ENCODE measurements at regions not wholly inside any gene's neighbourhood (a gene's known extent, or its start where the extent isn't known, plus 50 kb on each side); places are given as distances from the start of the nearest gene placed in this dataset.

DNA sequence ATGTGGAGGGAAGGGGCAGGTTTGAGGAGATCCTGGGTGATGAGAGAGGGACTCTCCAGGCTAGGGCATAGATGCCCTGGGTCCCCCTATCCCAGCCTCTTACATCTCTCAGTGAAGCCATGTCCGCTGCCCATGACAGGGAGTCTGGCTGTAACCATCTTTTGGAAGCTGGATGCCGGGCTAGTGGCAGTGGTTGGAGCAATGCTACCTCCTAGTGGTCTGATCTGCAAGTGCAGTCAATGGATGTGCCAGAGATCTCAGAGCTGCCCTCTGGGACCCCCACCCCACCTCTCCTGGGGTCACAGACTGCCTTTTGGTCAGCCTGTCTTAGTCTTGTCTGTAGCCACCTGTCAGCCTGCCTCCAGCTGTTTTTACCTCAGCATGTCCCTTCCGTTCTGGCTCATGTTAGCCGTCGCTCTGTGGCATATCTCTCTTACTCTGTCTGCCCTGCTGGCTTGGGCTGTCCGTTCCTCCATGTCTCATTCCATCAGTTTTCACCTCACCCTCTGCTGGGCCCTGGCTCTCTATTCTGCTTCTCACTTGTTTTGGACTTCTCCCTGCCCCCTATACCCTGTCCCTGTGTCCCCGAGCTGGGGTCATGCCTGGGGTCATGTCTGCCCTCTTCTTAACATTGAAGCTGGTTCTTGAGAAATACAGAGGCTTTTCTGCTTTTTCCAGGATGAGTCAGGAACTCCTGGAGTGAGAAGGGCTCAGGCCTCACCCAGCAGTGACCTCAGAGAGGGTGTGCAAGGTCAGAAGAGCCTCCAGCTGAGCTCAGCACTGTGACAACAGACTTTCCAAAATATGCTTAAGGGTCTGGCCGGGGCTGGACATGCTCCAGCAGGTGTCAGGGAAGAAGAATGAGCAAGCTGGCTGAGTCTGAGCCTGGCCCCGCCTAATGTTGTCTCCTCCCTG, 52.0 kb upstream of the THY1 start:
- peak; percentile 87 for DNase-seq (ENCODE audit: low read depth, low spot score)

DNA sequence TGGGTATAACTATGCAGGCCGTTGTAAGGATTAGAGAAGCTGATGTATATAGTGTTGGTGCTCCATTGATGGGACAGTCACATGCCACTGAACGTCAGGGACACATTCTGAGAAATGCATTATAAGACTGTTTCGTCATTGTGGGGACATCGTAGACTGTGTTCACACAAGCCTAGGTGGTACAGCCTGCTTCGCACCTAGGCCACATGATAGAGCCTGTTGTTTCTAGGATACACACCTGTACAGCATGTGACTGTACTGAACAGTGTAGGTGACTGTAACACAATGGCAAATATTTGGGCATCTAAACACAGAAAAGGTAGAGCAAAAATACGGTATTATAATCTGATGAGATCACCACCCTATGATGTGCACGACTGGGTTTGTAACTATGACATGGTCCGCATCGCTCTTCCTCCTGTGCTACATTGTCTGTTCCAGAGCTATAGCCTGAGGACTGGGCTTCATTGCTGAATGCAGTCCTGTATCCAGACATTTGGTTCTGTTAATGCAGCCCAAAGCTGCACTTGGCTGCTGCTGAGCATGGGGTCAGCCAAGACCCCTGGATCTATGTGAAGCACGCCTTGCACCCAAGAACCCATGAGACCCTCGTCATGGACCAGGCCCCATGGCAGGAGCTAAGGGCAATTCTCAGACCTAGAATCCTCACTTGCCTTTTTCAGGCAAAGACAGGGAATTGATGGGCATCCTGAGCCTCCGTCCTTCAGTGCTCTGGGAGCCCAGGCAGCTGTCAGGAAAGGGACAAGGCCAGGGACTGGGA, 51.1 kb upstream of the THY1 start:
- DNase-seq (ENCODE audit: low read depth, low spot score), result no peak

DNA sequence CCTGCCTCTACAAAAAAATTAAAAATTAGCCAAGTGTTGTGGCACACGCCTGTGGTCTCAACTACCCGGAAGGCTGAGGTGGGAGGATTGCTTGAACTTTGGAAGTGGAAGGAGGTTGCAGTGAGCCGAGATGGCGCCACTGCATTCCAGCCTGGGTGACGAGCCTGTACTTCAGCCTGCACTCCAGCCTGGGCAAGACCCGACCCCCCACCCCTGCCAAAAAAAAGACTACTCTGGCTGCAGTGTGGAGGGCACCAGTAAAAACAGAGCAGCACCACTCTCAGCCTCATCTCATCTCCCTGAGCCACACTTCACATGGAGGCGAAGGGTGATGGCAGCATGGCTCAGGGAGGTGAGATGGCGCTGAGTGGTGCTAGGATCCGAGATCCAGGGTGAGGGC, 50.3 kb upstream of the THY1 start:
- no peak for DNase-seq (ENCODE audit: low read depth, low spot score)

DNA sequence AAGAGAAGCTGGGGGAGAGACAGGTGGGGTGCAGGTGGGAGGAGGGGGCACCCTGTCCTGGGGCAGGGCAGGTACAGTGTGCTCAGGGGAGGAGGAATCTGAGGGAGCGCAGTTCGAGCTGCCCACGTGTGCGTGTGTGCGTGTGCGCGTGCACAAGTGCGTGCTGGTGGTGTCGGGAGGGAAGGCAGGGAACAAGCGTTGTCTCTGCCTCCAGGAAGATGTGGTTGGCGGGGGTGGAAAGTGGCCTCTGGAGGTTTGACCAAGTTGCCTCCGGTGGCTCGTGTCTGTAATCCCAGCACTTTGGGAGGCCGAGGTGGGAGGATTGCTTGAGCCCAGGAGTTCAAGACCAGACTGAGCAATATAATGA, 49.9 kb upstream of the THY1 start:
- DNase-seq (ENCODE audit: low read depth, low spot score), result no peak

All from astrocyte of the hippocampus (primary cell).